Keratinocyte (primary cell): ENCODE measurements at regions not wholly inside any gene's neighbourhood (a gene's known extent, or its start where the extent isn't known, plus 50 kb on each side); places are given as distances from the start of the nearest gene placed in this dataset.

ENCODE experiments used
- DNase-seq: peaks from one replicate; pipeline ENCODE4 v3.0.0-alpha.2; 2011; ENCODE audit warnings: low read depth, missing footprints, low spot score
- FAIRE-seq: peaks from 2 replicates; lab custom pipeline; 2011; peaks lifted over from hg19 to GRCh38; lab: Jason Lieb, UNC
- H2AFZ ChIP-seq: 2 replicates; pipeline ENCODE4 v1.6.0; 2012; ENCODE audit warnings: low read length, control low read depth, inconsistent platforms; ENCODE audit not compliant: control insufficient read depth
- H3K27ac ChIP-seq: 2 replicates; pipeline ENCODE4 v1.5.1; 2011; ENCODE audit warnings: low read length; ENCODE audit not compliant: control insufficient read depth, insufficient read depth
- H3K27me3 ChIP-seq: 3 replicates; pipeline ENCODE4 v1.6.0; 2011; ENCODE audit warnings: low read length; ENCODE audit not compliant: control insufficient read depth, insufficient read depth; ENCODE audit errors: extremely low read depth
- H3K36me3 ChIP-seq, 2 experiments: 2 replicates in 1 of 2; 3 replicates in 1 of 2; pipeline ENCODE4 v1.5.1; 2011; ENCODE audit warnings: low read length in 2 of 2, mild to moderate bottlenecking in 1 of 2; ENCODE audit not compliant: control insufficient read depth in 2 of 2, insufficient read depth in 2 of 2; ENCODE audit errors: extremely low read depth in 1 of 2
- H3K4me1 ChIP-seq: 3 replicates; pipeline ENCODE4 v1.5.1; 2011; ENCODE audit warnings: low read length; ENCODE audit not compliant: control insufficient read depth, insufficient read depth; ENCODE audit errors: extremely low read depth
- H3K4me2 ChIP-seq: 3 replicates; pipeline ENCODE4 v1.6.0; 2011; ENCODE audit warnings: low read depth, low read length; ENCODE audit not compliant: control insufficient read depth, insufficient read depth; ENCODE audit errors: extremely low read depth
- H3K4me3 ChIP-seq, 3 experiments: fragments of 200-600 bp in 1 of 3; sonication (generic) in 1 of 3; 2 replicates in 2 of 3; 3 replicates in 1 of 3; pipeline ENCODE4 v1.5.1; 2011 to 2016; ENCODE audit warnings: low read length in 3 of 3, mild to moderate bottlenecking in 3 of 3, control low read depth in 2 of 3, inconsistent platforms in 1 of 3, low read depth in 1 of 3, mixed read lengths in 1 of 3, mixed run types in 1 of 3, moderate library complexity in 1 of 3; ENCODE audit not compliant: control insufficient read depth in 2 of 3, insufficient read depth in 2 of 3; ENCODE audit errors: extremely low read depth in 1 of 3
- H3K79me2 ChIP-seq: 2 replicates; pipeline ENCODE4 v1.6.0; 2012; ENCODE audit warnings: low read length; ENCODE audit not compliant: control insufficient read depth, insufficient read depth
- H3K9ac ChIP-seq: 3 replicates; pipeline ENCODE4 v1.6.0; 2011; ENCODE audit warnings: low read length; ENCODE audit not compliant: control insufficient read depth, insufficient read depth; ENCODE audit errors: extremely low read depth
- H3K9me1 ChIP-seq: 3 replicates; pipeline ENCODE4 v1.6.0; 2011; ENCODE audit warnings: low read length; ENCODE audit not compliant: control insufficient read depth, insufficient read depth; ENCODE audit errors: extremely low read depth
- H3K9me3 ChIP-seq: 2 replicates; pipeline ENCODE4 v1.5.1; 2012; ENCODE audit warnings: low read depth, low read length; ENCODE audit not compliant: control insufficient read depth
- H4K20me1 ChIP-seq: 3 replicates; pipeline ENCODE4 v1.6.0; 2011; ENCODE audit warnings: low read length; ENCODE audit not compliant: control insufficient read depth, insufficient read depth; ENCODE audit errors: extremely low read depth
- CTCF ChIP-seq, 3 experiments: IDR thresholded peaks in 1 of 3; conservative IDR thresholded peaks in 1 of 3; optimal IDR thresholded peaks in 1 of 3; 2 replicates in 2 of 3; 3 replicates in 1 of 3; pipeline versions ENCODE3 to v1.5.1; 2011; ENCODE audit warnings: low read length in 3 of 3, mild to moderate bottlenecking in 3 of 3, moderate library complexity in 2 of 3, control low read depth in 1 of 3, inconsistent platforms in 1 of 3; ENCODE audit not compliant: insufficient read depth in 2 of 3; ENCODE audit errors: extremely low read depth in 1 of 3
- EZH2 ChIP-seq: IDR thresholded peaks from one replicate; pipeline ENCODE4 v1.6.1; 2012; ENCODE audit warnings: inconsistent platforms, mild to moderate bottlenecking, low read length, moderate library complexity
- dilution Hi-C: fragments of 300-500 bp; cut with MboI; formaldehyde crosslinking; loops from one replicate; pipeline ENCODE4 v1.7.0; 2020; ENCODE audit warnings: low sequenced_read_pairs; ENCODE audit not compliant: extremely low pct_ligation_motif_present

- Histone ChIP-seq H2AFZ (no peak overlapping the region), H4K20me1 (no peaks in the 10 kb centered on the region), H3K27ac (no peak overlapping the region), H3K27me3 (peaks cover 15% of the 10 kb centered on the region), H3K4me1 (no peaks in the 10 kb centered on the region), H3K79me2 (no peaks in the 10 kb centered on the region), H3K4me3 (no peak overlapping the region), H3K36me3 (no peaks in the 10 kb centered on the region), H3K9me3 (peaks cover 5% of the 10 kb centered on the region), H3K4me2 (no peak overlapping the region), H3K9ac (no peak overlapping the region), H3K9me1 (no peaks in the 10 kb centered on the region)
- FAIRE-seq (no peak), DNase-seq (no peak)
- no peak for TF ChIP-seq CTCF (optimal IDR thresholded peaks at IDR 0.05 in 1 of 3, IDR thresholded peaks at IDR 0.05 in 1 of 3, conservative IDR thresholded peaks at IDR 0.05 in 1 of 3; ENCODE audit: extremely low read depth in 1 of 3, insufficient read depth in 2 of 3, low read length in 3 of 3)
- no peak for TF ChIP-seq EZH2
- dilution Hi-C loops = no loop called here
Measured at GRCh38 chr4:140286456-140286855, 87.0 kb upstream of the SCOC start.

GRCh38 chr4:140284456-140284855, 89.0 kb upstream of the SCOC start:
- Histone ChIP-seq H3K9ac (no peak overlapping the region), H3K27me3 (peaks cover 15% of the 10 kb centered on the region), H3K27ac (no peak overlapping the region), H3K79me2 (no peaks in the 10 kb centered on the region), H3K9me3 (peaks cover 5% of the 10 kb centered on the region), H3K9me1 (no peaks in the 10 kb centered on the region), H3K36me3 (no peaks in the 10 kb centered on the region), H4K20me1 (no peaks in the 10 kb centered on the region), H3K4me1 (no peaks in the 10 kb centered on the region), H2AFZ (no peak overlapping the region), H3K4me2 (no peak overlapping the region), H3K4me3 (no peak overlapping the region)
- TF ChIP-seq EZH2 (no peak), CTCF (optimal IDR thresholded peaks at IDR 0.05 in 1 of 3, IDR thresholded peaks at IDR 0.05 in 1 of 3, conservative IDR thresholded peaks at IDR 0.05 in 1 of 3; ENCODE audit: extremely low read depth in 1 of 3, insufficient read depth in 2 of 3, low read length in 3 of 3) (no peak)
- no peak for FAIRE-seq
- dilution Hi-C loops = no loop called here
- no peak for DNase-seq
